Adrenal gland (tissue), 9 donors: ENCODE measurements at regions not wholly inside any gene's neighbourhood (a gene's known extent, or its start where the extent isn't known, plus 50 kb on each side); places are given as distances from the start of the nearest gene placed in this dataset.

Experiments
- DNase-seq, 7 donors: peaks; one replicate each; pipeline ENCODE4 v3.0.0-alpha.2; 2019 to 2020
- H3K27ac ChIP-seq, 5 donors: fragments of 200-600 bp; sonication (generic) in 4 of 5; 1 replicate in 3 of 5; 2 replicates in 2 of 5; pipeline versions ENCODE4 v1.5.1 to v1.8.0; 2016 to 2020; ENCODE audit warnings: mild to moderate bottlenecking in 1 of 5
- H3K27me3 ChIP-seq: fragments of 200-600 bp; 2 replicates; pipeline ENCODE4 v1.8.0; 2021
- H3K36me3 ChIP-seq, 2 donors: fragments of 200-600 bp; replicated peaks in 1 of 2; 1 replicate in 1 of 2; 2 replicates in 1 of 2; pipeline versions ENCODE4 v1.5.1 to v1.8.0; 2018 to 2022
- H3K4me1 ChIP-seq, 2 donors: fragments of 200-600 bp; replicated peaks in 1 of 2; 1 replicate in 1 of 2; 2 replicates in 1 of 2; pipeline versions ENCODE4 v1.5.1 to v1.8.0; 2018 to 2021
- H3K4me3 ChIP-seq, 4 donors: fragments of 200-600 bp; sonication (generic) in 3 of 4; one replicate each; pipeline ENCODE4 v1.5.1; 2016 to 2018
- H3K9me3 ChIP-seq, 3 donors: fragments of 200-600 bp; sonication (generic) in 1 of 3; replicated peaks in 1 of 3; 1 replicate in 2 of 3; 2 replicates in 1 of 3; pipeline versions ENCODE4 v1.5.1 to v1.8.0; 2016 to 2021
- POLR2A ChIP-seq, 2 donors: fragments of 450-650 bp; IDR thresholded peaks; one replicate each; pipeline ENCODE4 v1.6.1; 2017; ENCODE audit warnings: antibody characterized with exemption in 2 of 2, mild to moderate bottlenecking in 2 of 2, moderate library complexity in 1 of 2
- WGBS, 4 donors: extraction: QIAGEN DNeasy Blood & Tissue Kit in 2 of 4; methylation state at CpG; one replicate each; pipeline versions ENCODE4 v1.1.5 to v1.1.7; 2013 to 2017; 5-methylcytosine and 5-hydroxymethylcytosine counted together
- intact Hi-C, 2 donors: fragments of 100-400 bp; cut with DNase I; formaldehyde crosslinking; loops; one replicate each; pipeline versions ENCODE4 v1.14.1 to v1.15.0; 2022 to 2023
- TF ChIP-seq, protein P1 (sequence below), 6 experiments: fragments of 450-650 bp in 4 of 6; fragments of 200-600 bp in 2 of 6; sonication (generic) in 1 of 6; IDR thresholded peaks; 1 replicate in 5 of 6; 2 replicates in 1 of 6; pipeline versions ENCODE4 v1.5.1 to v1.8.0; 2016 to 2021; ENCODE audit warnings: antibody characterized with exemption in 6 of 6, mild to moderate bottlenecking in 2 of 6, moderate library complexity in 1 of 6
- donor health status: healthy with polysubstance abuse.
- donor health status: Bipolar disorder and iron deficiency.
- donor health status: DM: yes; HTN: yes; CAD: no.
- donor health status: DM: no; HTN: no; CAD: no.
- donor health status: DM: no; HTN: no; CAD: no.

- H3K36me3 ChIP-seq, result no peaks in the 10 kb centered on the region
- 63 to 77% (median 69%) methylated on average over 7 of the region's 7 CpGs for WGBS, 4 donors
- no peaks in the 10 kb centered on the region for H3K4me1 ChIP-seq
- H3K27ac ChIP-seq, result no peak overlapping the region
- intact Hi-C loops, result no loop called here
- no peaks in the 10 kb centered on the region for H3K9me3 ChIP-seq
- H3K27me3 ChIP-seq, result no peaks in the 10 kb centered on the region
- no peak for DNase-seq
- no peak overlapping the region for H3K4me3 ChIP-seq
- TF ChIP-seq, protein P1, sequence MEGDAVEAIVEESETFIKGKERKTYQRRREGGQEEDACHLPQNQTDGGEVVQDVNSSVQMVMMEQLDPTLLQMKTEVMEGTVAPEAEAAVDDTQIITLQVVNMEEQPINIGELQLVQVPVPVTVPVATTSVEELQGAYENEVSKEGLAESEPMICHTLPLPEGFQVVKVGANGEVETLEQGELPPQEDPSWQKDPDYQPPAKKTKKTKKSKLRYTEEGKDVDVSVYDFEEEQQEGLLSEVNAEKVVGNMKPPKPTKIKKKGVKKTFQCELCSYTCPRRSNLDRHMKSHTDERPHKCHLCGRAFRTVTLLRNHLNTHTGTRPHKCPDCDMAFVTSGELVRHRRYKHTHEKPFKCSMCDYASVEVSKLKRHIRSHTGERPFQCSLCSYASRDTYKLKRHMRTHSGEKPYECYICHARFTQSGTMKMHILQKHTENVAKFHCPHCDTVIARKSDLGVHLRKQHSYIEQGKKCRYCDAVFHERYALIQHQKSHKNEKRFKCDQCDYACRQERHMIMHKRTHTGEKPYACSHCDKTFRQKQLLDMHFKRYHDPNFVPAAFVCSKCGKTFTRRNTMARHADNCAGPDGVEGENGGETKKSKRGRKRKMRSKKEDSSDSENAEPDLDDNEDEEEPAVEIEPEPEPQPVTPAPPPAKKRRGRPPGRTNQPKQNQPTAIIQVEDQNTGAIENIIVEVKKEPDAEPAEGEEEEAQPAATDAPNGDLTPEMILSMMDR (IDR thresholded peaks at IDR 0.05), result no peak
- no peak for TF ChIP-seq POLR2A (IDR thresholded peaks at IDR 0.05)
Observed at GRCh38 chr4:156606554-156607477, 364.8 kb downstream of the PDGFC start.

DNA sequence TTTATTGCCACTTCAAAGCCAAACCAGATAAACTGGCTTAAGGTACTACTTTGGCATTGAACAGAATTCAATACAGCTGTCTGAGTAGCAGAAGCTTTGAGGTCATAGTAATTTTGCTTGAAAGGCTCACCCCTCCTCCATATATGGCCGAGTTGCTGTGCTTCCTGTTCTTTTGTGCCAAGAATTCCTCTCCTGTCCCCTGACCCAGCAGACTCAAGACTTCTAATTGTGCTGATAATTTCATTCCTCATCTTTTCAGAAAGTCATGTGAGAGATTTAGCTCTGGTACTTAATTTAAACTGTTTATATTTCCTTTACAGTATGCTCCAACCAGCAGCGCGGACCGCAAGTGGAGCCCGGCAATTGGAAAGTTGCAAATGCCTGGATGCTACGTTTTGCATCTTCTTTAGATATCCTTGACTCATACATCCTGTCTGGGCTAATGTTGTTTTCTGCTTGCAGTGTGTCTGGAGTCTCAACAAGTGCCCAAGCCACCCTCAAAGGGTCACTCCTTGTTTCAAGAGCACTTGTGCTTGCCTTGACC is 373.4 kb downstream of the PDGFC start:
- peak in 3 of 7 donors; percentile 14 to 16 (median 14) for DNase-seq
- TF ChIP-seq, protein P1 (IDR thresholded peaks at IDR 0.05), result no peak
- TF ChIP-seq POLR2A (IDR thresholded peaks at IDR 0.05), result no peak
- WGBS, 4 donors, result 45 to 55% (median 52%) methylated on average over 6 of the region's 6 CpGs
- H3K27ac ChIP-seq, result peak overlapping the region in 1 of 5 donors; percentile 33
- intact Hi-C loops, result no loop called here
- H3K9me3 ChIP-seq, result no peaks in the 10 kb centered on the region
- H3K4me1 ChIP-seq, result no peaks in the 10 kb centered on the region
- no peaks in the 10 kb centered on the region for H3K36me3 ChIP-seq
- H3K4me3 ChIP-seq, result no peak overlapping the region
- no peaks in the 10 kb centered on the region for H3K27me3 ChIP-seq

GRCh38 chr4:156596706-156597329 is 374.8 kb downstream of the PDGFC start:
- DNase-seq, result no peak
- WGBS, 4 donors, result 85 to 90% (median 88%) methylated on average over 4 of the region's 4 CpGs
- TF ChIP-seq, protein P1 (IDR thresholded peaks at IDR 0.05), result no peak
- no peak for TF ChIP-seq POLR2A (IDR thresholded peaks at IDR 0.05)

DNA sequence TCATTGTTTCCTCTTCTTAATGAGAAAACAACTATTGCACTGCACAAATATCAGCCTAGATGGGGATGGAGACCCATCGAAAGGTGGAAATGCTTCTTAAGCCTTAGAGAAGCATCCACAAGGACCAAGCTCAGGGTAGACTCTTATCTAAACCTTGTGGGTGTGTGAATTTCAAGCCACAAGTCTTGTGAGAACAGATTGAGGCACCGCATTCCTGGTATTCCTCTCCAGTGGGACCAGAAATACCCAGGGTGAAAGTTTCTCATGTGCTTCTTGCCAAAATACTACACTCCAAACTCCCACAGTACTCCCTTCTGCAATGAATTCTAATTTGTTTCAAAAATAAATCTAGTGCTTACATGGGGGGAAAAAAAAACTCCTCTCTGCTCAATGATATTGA is 375.6 kb downstream of the PDGFC start:
- Histone ChIP-seq H3K36me3 (no peaks in the 10 kb centered on the region), H3K4me3 (no peak overlapping the region), H3K9me3 (no peaks in the 10 kb centered on the region), H3K27ac (no peak overlapping the region), H3K27me3 (no peaks in the 10 kb centered on the region), H3K4me1 (no peaks in the 10 kb centered on the region)
- WGBS, 4 donors, result 91 to 95% (median 91%) methylated on average over 2 of the region's 2 CpGs
- no peak for DNase-seq
- TF ChIP-seq POLR2A (IDR thresholded peaks at IDR 0.05), result no peak
- TF ChIP-seq, protein P1 (IDR thresholded peaks at IDR 0.05), result no peak
- intact Hi-C loops, result no loop called here

More at GRCh38 chr4:156596706-156597329, 374.8 kb downstream of the PDGFC start:
- H3K36me3 ChIP-seq, result no peaks in the 10 kb centered on the region
- H3K27me3 ChIP-seq, result no peaks in the 10 kb centered on the region
- no peaks in the 10 kb centered on the region for H3K9me3 ChIP-seq
- intact Hi-C loops, result no loop called here
- no peaks in the 10 kb centered on the region for H3K4me1 ChIP-seq
- H3K27ac ChIP-seq, result no peak overlapping the region
- no peak overlapping the region for H3K4me3 ChIP-seq
